ENCODE measurements at regions not wholly inside any gene's neighbourhood (a gene's known extent, or its start where the extent isn't known, plus 50 kb on each side); places are given as distances from the start of the nearest gene placed in this dataset.
"Not testable (repeated sequence)": the region's sequence is repeated elsewhere in the genome, so short reads cannot be mapped to it uniquely, and the experiment has no call there.

GRCh38 chr2:110315054-110315820 is 102.9 kb upstream of the MTLN start:
- peak; percentile 34 for ATAC-seq
- intact Hi-C loops (cut with DNase I); DNase-seq; H3K9me3 ChIP-seq; H3K4me1 ChIP-seq; H3K27me3 ChIP-seq; H3K36me3 ChIP-seq (replicated peaks in 1 of 2; ENCODE audit: insufficient read depth in 1 of 2, low read depth in 2 of 2); H3K27ac ChIP-seq; H3K4me3 ChIP-seq: not testable (repeated sequence)
- WGBS, 2 donors: no CpG with 5 or more reads among the region's 9 CpGs

DNA sequence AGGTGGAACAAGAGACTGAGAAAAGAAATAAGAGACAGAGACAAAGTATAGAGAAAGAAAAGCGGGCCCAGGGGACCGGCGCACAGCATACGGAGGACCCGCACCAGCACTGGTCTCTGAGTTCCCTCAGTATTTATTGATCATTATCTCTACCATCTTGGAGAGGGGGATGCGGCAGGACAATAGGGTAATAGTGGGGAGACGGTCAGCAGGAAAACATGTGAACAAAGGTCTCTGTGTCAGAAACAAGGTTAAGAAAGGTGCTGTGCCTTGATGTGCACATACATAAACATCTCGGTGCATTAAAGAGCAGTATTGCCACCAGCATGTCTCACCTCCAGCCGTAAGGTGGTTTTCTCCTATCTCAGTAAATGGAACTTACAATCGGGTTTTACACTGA is 102.1 kb upstream of the MTLN start:
- H3K4me3 ChIP-seq; H3K4me1 ChIP-seq; DNase-seq; H3K27me3 ChIP-seq; H3K27ac ChIP-seq; intact Hi-C loops (cut with DNase I); H3K9me3 ChIP-seq; H3K36me3 ChIP-seq (replicated peaks in 1 of 2; ENCODE audit: insufficient read depth in 1 of 2, low read depth in 2 of 2); ATAC-seq: not testable (repeated sequence)
- WGBS, 2 donors: 100% methylated on average over 2 of the region's 10 CpGs; no CpG with 5 or more reads in 1 of the 2 donors

DNA sequence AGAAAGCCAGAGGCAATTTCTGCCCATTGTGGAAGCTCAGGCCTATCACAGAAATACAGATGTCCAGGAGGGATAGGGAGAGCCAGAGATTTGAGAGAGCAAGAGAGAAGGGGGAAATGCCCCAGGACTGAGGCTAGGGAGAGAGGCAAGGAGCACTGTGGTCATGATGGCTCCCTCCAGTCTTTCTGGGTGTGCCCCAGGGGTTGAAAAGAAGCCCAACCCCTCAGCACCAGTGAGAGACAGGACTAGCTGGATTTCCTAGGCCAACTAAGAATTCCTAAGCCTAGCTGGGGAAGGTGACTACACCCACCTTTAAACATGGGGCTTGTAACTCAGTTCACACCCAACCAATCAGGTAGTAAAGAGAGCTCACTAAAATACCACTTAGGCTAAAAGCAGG is 100.7 kb upstream of the MTLN start:
- H3K27ac ChIP-seq; DNase-seq; H3K4me3 ChIP-seq; H3K9me3 ChIP-seq; H3K27me3 ChIP-seq; ATAC-seq; H3K36me3 ChIP-seq (replicated peaks in 1 of 2; ENCODE audit: insufficient read depth in 1 of 2, low read depth in 2 of 2); intact Hi-C loops (cut with DNase I); H3K4me1 ChIP-seq: not testable (repeated sequence)

GRCh38 chr2:110311713-110312444 is 99.5 kb upstream of the MTLN start:
- not testable (repeated sequence) for ATAC-seq, DNase-seq
- WGBS, 2 donors: 85% methylated on average over 3 to 4 of the region's 10 CpGs

GRCh38 chr2:110310988-110311475 is 98.7 kb upstream of the MTLN start:
- H3K27ac ChIP-seq; H3K9me3 ChIP-seq; H3K4me1 ChIP-seq; H3K4me3 ChIP-seq; DNase-seq; ATAC-seq; H3K36me3 ChIP-seq (replicated peaks in 1 of 2; ENCODE audit: insufficient read depth in 1 of 2, low read depth in 2 of 2); H3K27me3 ChIP-seq; intact Hi-C loops (cut with DNase I): not testable (repeated sequence)

More at GRCh38 chr2:110311713-110312444, 99.5 kb upstream of the MTLN start:
- H3K9me3 ChIP-seq; H3K27ac ChIP-seq; H3K36me3 ChIP-seq (replicated peaks in 1 of 2; ENCODE audit: insufficient read depth in 1 of 2, low read depth in 2 of 2); intact Hi-C loops (cut with DNase I); H3K4me1 ChIP-seq; H3K27me3 ChIP-seq; H3K4me3 ChIP-seq: not testable (repeated sequence)

DNA sequence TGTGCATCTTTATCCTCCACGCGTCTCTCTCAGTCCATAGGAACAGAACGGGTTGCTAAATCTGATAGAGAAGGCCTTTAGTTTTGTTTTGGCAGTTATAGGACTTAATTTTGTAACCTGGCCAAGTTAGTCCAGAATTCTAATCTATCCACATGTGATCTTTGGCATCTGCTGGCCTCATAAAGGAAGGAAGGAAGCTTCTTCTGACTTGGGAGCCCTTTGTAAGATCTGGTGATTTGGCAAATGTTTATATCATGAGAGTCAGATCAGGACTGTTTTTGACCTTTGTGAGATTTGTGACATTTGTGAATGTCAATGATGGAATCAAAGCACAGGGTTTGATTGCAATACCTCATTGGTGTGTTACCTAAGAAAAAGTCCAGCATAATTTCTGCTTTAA is 96.4 kb upstream of the MTLN start:
- 74 to 87% methylated on average over 3 of the region's 3 CpGs for WGBS, 2 donors
- H3K9me3 ChIP-seq; intact Hi-C loops (cut with DNase I); H3K27me3 ChIP-seq; H3K27ac ChIP-seq; ATAC-seq; H3K4me1 ChIP-seq; H3K4me3 ChIP-seq; DNase-seq; H3K36me3 ChIP-seq (replicated peaks in 1 of 2; ENCODE audit: insufficient read depth in 1 of 2, low read depth in 2 of 2): not testable (repeated sequence)

- H3K27ac ChIP-seq; H3K36me3 ChIP-seq (replicated peaks in 1 of 2; ENCODE audit: insufficient read depth in 1 of 2, low read depth in 2 of 2); H3K4me1 ChIP-seq; intact Hi-C loops (cut with DNase I); H3K4me3 ChIP-seq; H3K27me3 ChIP-seq; H3K9me3 ChIP-seq; DNase-seq; ATAC-seq: not testable (repeated sequence)
- WGBS, 2 donors: 75% methylated on average over 3 of the region's 4 CpGs
Observed at GRCh38 chr2:110292807-110293206, 80.5 kb upstream of the MTLN start.

DNA sequence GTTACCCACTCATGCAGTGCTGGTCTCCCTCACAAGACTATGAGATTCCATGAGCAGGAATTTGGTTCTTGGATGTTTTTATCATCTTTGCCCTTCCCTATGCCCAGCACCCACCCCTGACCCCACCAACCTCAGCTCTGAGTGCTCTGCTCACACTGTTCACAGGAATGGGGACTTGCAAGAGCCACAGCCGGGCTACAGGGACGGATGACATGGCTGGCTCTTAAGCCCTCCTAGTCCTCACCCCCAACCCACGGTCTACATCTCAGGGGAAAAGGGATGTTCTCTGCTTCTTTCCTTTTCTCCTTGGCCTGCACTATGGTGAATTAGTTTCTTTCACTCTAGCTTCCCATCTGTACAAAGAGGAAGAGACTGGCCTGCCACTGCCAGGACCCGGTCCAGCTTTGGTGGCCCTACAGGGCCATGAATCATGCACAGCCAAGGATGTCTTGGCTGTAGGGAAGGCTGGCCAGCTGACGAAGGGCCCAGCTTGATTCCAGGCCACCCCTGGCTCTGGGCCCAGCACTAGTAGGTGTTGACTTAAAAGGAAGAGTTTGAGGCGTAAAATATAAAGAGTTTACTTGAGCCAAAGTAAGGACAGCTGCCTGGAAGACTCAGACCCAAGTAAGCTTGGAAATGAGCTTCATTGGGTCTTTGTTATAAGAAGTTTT is 79.7 kb upstream of the MTLN start:
- H3K4me3 ChIP-seq; H3K36me3 ChIP-seq (replicated peaks in 1 of 2; ENCODE audit: insufficient read depth in 1 of 2, low read depth in 2 of 2); H3K4me1 ChIP-seq; intact Hi-C loops (cut with DNase I); H3K27me3 ChIP-seq; ATAC-seq; H3K27ac ChIP-seq; H3K9me3 ChIP-seq; DNase-seq: not testable (repeated sequence)
- 73 to 83% methylated on average over 6 of the region's 6 CpGs for WGBS, 2 donors

- H3K36me3 ChIP-seq (replicated peaks in 1 of 2; ENCODE audit: insufficient read depth in 1 of 2, low read depth in 2 of 2); DNase-seq; H3K9me3 ChIP-seq; intact Hi-C loops (cut with DNase I); H3K4me3 ChIP-seq; ATAC-seq; H3K27me3 ChIP-seq; H3K27ac ChIP-seq; H3K4me1 ChIP-seq: not testable (repeated sequence)
- no CpG with 5 or more reads among the region's 8 CpGs for WGBS, 2 donors
Observed at GRCh38 chr2:110287817-110288216, 75.5 kb upstream of the MTLN start.

GRCh38 chr2:110287253-110287652 is 74.9 kb upstream of the MTLN start:
- H3K36me3 ChIP-seq (replicated peaks in 1 of 2; ENCODE audit: insufficient read depth in 1 of 2, low read depth in 2 of 2); intact Hi-C loops (cut with DNase I): not testable (repeated sequence)
- no CpG with 5 or more reads among the region's 3 CpGs for WGBS, 2 donors

DNA sequence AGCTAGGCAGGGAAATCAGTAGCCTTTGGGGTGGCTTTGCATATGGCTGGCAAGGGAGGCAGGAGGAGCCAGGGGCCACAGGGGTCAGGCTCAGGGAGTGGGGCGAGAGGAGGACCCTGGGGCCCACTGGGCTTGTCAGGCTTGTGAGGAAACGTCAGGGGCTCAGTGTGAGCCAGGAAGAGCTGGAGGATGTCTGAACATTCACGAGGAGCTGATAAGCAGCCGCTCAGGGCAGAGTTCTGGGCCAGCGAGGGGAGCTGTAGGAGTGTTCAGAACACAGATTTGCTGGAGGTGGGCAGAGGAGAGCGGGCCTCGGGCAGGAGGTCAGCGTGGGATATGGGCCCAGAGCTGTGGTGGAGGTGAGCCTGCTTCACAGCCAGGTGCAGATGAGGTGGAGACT is 72.7 kb upstream of the MTLN start:
- H3K4me3 ChIP-seq; DNase-seq; H3K27me3 ChIP-seq; H3K4me1 ChIP-seq; H3K27ac ChIP-seq; H3K9me3 ChIP-seq; intact Hi-C loops (cut with DNase I); ATAC-seq; H3K36me3 ChIP-seq (replicated peaks in 1 of 2; ENCODE audit: insufficient read depth in 1 of 2, low read depth in 2 of 2): not testable (repeated sequence)
- no CpG with 5 or more reads among the region's 8 CpGs for whole genome bisulfite sequencing, 2 donors

More at GRCh38 chr2:110287253-110287652, 74.9 kb upstream of the MTLN start:
- ATAC-seq, DNase-seq, H3K4me1 ChIP-seq, H3K27me3 ChIP-seq, H3K9me3 ChIP-seq, H3K27ac ChIP-seq, H3K4me3 ChIP-seq: not testable (repeated sequence)
